ENCODE measurements at regions not wholly inside any gene's neighbourhood (a gene's known extent, or its start where the extent isn't known, plus 50 kb on each side); places are given as distances from the start of the nearest gene placed in this dataset.

DNA sequence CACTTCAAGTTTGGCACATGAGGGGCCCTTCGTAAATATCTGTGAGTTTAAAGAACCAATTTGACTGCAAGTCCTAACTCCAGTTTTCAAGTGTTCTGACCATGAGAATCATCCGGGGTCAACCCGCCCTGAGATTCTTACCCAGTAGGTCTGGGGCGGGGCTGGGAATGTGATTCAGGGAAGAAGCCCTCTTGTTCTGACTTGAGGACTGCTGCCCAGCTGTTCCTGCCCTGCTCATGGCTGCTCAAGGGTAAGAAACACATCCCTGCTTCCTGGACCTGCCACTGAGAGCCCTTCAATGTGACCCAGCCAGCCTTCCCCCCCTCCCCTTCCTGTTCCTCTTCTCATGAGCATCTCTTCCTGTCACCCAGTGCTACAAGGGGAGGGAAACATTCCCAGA lies 92.7 kb upstream of the PGRMC2 start:
- DNase-seq: no peak

DNA sequence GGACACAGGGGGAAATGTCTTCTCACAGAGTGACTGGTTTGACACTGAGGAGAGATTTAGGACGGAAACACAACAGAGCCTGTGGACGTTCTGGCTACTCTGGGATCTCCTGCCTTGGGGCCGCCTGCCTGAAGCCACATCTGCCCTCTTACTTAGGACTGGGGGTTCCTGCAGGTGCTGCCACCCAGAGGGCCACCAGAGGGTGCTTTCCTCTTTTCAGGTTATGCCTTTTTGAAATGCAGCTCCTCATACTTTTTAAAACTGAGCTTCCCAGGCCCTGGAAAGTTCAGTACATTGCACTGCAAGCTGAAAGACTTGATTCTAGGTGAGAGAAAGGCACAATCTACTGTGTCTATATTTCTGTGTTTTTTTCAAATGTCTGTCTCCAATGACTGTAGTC lies 92.2 kb upstream of the PGRMC2 start:
- no peak for DNase-seq

- no peak for DNase-seq
Measured at GRCh38 chr4:128378668-128379067, 91.1 kb upstream of the PGRMC2 start.

GRCh38 chr4:128376958-128377357 lies 89.3 kb upstream of the PGRMC2 start:
- DNase-seq: no peak

DNA sequence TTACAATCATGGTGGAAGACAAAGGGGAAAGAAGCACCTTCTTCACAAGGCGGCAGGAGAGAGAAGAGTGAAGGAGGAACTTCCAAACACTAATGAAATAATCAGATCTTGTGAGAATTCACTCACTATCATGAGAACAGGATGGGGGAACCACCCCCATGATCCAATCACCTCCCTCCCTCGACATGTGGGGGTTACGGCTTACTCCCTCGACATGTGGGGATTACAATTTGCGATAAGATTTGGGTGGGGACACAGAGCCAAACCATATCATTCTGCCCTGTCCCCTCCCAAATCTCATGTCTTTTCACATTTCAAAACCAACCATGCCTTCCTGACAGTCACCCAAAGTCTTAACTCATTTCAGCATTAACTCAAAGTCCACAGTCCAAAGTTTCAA lies 88.7 kb upstream of the PGRMC2 start:
- no peak for DNase-seq

- DNase-seq: no peak
Measured at GRCh38 chr4:128373628-128374027, 86.0 kb upstream of the PGRMC2 start.

- DNase-seq: no peak
Measured at GRCh38 chr4:128371876-128372275, 84.3 kb upstream of the PGRMC2 start.

- DNase-seq: no peak
Measured at GRCh38 chr4:128371001-128371777, 83.6 kb upstream of the PGRMC2 start.

DNA sequence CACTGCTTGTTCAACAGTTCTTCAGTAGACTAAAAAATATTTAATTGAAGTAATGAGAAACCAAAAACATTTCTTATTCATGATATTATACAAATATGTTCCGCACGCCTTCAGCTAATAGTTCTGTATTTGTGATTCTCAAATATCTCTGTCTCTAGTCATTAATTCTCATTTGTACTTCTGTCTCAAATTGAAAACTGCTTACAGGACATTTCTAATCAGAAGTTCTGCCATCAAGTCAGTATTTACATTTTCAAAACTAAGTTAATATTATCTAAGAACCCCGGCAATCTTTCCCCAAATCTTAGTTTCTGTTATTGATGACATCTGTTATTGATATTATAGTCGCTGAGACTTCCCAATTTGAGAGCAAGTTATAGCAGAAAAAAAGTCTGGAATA lies 78.6 kb upstream of the PGRMC2 start:
- DNase-seq: no peak

DNA sequence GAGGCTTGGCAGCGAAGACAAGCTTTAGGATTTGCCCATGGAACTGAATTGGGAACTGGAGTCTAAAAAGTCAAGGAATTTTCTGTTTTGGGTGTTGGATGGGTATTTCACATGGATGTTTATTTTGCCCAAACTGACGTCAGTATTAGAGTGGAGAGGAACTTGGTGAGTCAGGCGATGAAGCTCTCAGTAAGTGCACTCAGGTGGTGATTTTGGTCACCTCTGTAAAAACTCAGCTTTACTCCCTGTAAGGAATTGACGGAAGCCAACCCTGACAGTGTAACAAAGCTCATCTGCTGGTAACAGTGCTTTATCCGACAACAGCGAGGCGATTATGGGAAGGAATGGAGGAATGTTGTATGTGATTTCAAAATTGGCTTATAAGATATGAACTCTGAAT lies 77.0 kb upstream of the PGRMC2 start:
- DNase-seq: no peak

DNA sequence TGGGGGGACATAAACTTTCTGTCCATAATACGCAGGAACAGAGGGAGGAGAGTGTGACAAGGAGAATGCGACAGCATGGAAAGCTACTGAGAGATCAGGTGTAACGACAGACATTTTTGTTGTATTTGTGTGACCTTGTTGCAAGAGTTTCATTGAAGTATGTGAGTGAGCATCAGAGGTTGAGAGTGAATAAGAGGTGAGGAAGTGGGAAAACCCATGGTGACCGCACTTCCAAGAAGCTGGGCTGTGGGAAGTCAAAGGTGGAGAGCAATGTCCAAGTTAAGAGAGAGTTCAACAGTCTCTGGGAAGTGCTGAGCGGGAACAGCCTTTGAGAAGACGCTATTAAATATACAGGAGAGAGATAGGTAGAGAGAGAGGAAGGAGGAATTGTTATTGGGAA lies 76.4 kb upstream of the PGRMC2 start:
- no peak for DNase-seq

GRCh38 chr4:128362760-128363159 lies 75.1 kb upstream of the PGRMC2 start:
- DNase-seq: no peak

DNA sequence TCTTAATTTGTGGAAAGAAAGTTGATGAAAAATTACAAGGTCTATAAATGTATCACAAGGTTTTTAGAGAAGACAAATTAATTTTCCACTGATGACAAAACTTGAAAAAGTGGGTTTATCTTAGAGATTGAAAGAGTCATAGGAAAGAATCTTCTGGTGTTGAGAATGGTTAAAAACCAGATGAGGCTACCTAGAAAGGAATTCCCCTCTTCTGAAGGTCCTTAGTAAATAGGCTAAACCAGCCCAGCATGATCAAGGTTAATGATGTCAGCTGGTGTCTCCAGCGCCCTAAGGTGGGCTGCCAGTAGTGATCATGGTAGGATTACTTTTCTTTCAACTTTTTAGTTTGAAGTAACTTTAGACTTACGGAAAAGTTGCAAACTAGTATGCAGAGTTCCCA lies 71.8 kb upstream of the PGRMC2 start:
- no peak for DNase-seq

DNA sequence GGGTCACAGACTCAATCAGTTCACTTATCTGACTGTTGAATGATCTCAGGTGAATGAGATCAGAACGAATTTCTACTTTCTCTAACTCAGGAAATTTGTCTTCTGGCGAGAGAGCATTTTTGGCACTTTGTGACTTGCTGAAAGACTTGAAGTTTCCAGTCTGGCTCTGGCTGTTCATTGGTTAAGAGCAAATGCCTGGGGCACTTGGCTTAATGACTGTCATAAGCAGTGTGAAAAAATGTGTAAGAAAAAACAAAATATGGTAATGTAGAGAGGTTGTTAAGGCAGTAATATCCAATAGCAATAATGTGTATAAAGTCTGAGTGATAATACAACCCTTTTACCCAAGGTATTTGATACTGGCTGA lies 71.3 kb upstream of the PGRMC2 start:
- no peak for DNase-seq

- DNase-seq: no peak
Measured at GRCh38 chr4:128358231-128358912, 70.8 kb upstream of the PGRMC2 start.

DNA sequence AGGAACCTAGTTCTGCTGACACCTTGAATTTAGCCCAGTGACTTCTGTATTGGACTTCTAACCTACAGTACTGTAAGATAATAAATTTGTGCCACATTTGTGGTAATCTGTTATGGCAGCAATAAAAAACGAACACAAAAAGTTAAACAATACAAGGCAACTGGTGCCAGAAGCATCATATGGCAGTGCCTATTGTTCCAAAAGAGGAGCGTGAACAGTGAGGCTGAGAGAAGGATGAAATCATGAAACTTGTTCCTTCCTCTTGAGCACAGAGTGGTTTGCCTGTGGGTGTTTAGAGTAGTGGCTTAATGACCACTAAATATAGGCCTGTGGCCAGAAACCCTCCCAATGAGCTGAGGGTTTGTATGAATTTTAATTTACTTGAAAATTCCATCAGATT lies 69.7 kb upstream of the PGRMC2 start:
- DNase-seq: no peak

GRCh38 chr4:128355305-128355704 lies 67.7 kb upstream of the PGRMC2 start:
- no peak for DNase-seq

GRCh38 chr4:128354205-128354821 lies 66.7 kb upstream of the PGRMC2 start:
- DNase-seq: no peak

DNA sequence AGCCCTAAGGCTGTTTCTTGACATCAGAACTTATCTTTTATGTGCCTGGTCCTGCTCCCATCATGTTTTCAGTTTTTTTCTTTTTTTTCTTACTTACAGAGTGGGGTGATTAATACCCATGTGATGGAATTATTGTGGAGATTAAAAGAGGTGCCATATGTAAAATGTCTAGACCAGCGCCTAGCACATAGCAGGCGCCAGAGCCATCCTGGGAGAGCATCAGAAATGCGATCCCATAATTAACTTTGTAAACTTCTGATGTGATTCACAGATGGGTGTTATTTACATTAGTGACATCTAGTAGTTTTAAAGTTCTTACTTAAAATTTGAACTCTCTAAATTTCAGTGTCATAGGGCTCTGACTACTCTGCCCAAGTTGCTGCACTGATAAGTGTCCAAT lies 66.2 kb upstream of the PGRMC2 start:
- no peak for DNase-seq

- DNase-seq: no peak
Measured at GRCh38 chr4:128351502-128351901, 63.9 kb upstream of the PGRMC2 start.

GRCh38 chr4:128350449-128351045 lies 62.9 kb upstream of the PGRMC2 start:
- DNase-seq: no peak

DNA sequence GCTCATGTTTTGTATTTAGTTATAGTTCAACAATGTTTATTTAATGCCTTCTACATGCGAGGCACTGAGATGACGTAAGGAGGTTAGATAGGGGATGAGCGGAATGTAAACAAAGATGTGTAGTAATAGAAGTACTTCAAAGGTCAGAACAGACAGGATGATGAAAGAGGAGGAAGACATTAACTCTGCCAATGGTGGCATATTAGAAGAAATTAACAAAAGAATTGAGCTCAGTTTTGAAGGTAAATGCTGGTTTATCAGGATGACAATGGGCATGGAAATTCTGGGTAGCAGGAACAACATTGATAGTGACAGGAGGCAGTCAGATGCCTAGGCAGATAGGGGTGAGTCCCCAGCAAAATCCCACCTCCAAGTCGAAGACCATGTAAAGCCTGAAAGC lies 62.3 kb upstream of the PGRMC2 start:
- no peak for DNase-seq

DNA sequence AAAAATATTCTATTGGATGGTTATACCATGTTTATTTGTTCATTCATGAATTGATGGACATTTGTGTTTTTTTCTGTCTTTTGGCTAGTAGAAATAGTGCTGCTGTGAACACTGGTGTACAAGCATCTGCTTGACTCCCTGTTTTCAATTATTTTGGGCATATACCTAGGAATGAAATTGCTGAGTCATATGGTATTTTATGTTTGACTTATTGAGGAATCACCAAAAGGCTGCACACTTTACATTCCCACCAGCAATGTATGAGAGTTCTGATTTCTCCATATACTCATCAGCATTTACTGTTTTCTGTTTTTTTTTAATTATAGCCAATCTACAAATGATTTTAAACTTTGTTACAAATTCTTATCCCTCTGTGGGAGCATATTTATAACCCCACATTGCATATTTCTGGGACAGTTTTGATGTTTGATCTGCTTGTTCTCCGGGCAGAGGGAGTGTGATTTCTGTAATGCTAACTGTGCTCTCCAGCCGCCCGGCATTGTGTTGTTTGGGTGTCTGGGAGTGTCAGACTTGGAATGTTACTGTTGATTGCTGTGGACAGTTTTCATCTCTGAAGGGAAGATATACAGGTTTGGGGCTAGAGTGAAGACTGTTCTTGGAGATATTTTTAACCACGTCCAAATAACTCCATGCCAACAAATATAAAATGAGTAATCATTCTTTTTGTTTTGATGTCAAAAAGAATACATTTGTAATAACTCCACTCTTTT lies 60.5 kb upstream of the PGRMC2 start:
- no peak for DNase-seq
